ENCODE measurements at regions not wholly inside any gene's neighbourhood (a gene's known extent, or its start where the extent isn't known, plus 50 kb on each side); places are given as distances from the start of the nearest gene placed in this dataset.

GRCh38 chr15:60102748-60103147 lies 98.6 kb downstream of the FOXB1 start:
- Histone ChIP-seq H3K36me3 (ENCODE audit: insufficient read depth, low read length) (no peaks in the 10 kb centered on the region), H3K9me3 (ENCODE audit: control insufficient read depth in 1 of 2, insufficient read depth in 1 of 2, low read length in 2 of 2) (no peaks in the 10 kb centered on the region), H3K27ac (ENCODE audit: low read depth in 1 of 2, low read length in 2 of 2) (no peak overlapping the region), H3K4me1 (ENCODE audit: insufficient read depth, low read length) (no peaks in the 10 kb centered on the region), H3K27me3 (ENCODE audit: control insufficient read depth in 1 of 2, insufficient read depth in 2 of 2, low read length in 2 of 2) (peaks cover 0 to 6% of the 10 kb centered on the region in 2 experiments), H3K4me3 (ENCODE audit: low read length) (no peak overlapping the region)
- ATAC-seq (ENCODE audit: poor library complexity) (no peak), DNase-seq (no peak)
- no peak overlapping the region for H3K4me3 Mint-ChIP-seq
- H3K36me3 Mint-ChIP-seq (ENCODE audit: low read depth): no peaks in the 10 kb centered on the region
- H3K9me3 Mint-ChIP-seq: no peaks in the 10 kb centered on the region
- no peak for TF ChIP-seq CTCF (IDR thresholded peaks at IDR 0.05)
- intact Hi-C loops (cut with DNase I, micrococcal nuclease): no loop called here
- ChIA-PET CTCF (no interaction called here), POLR2A (no interaction called here)
- no peaks in the 10 kb centered on the region for H3K4me1 Mint-ChIP-seq (ENCODE audit: low read depth)
- peaks cover 15% of the 10 kb centered on the region for H3K27me3 Mint-ChIP-seq
- H3K27ac Mint-ChIP-seq: no peak overlapping the region

- H3K36me3 Mint-ChIP-seq (ENCODE audit: low read depth): no peaks in the 10 kb centered on the region
- Histone ChIP-seq H3K4me3 (ENCODE audit: low read length) (no peak overlapping the region), H3K27me3 (ENCODE audit: control insufficient read depth in 1 of 2, insufficient read depth in 2 of 2, low read length in 2 of 2) (no peaks in the 10 kb centered on the region), H3K36me3 (ENCODE audit: insufficient read depth, low read length) (no peaks in the 10 kb centered on the region), H3K9me3 (ENCODE audit: control insufficient read depth in 1 of 2, insufficient read depth in 1 of 2, low read length in 2 of 2) (peaks cover 0 to 4% of the 10 kb centered on the region in 2 experiments), H3K4me1 (ENCODE audit: insufficient read depth, low read length) (no peaks in the 10 kb centered on the region), H3K27ac (ENCODE audit: low read depth in 1 of 2, low read length in 2 of 2) (no peak overlapping the region)
- H3K9me3 Mint-ChIP-seq: no peaks in the 10 kb centered on the region
- no peak overlapping the region for H3K27ac Mint-ChIP-seq
- intact Hi-C loops (cut with DNase I, micrococcal nuclease): no loop called here
- ChIA-PET CTCF (no interaction called here), POLR2A (no interaction called here)
- H3K4me3 Mint-ChIP-seq: no peak overlapping the region
- H3K27me3 Mint-ChIP-seq: peaks cover 8% of the 10 kb centered on the region
- TF ChIP-seq CTCF (IDR thresholded peaks at IDR 0.05): no peak
- H3K4me1 Mint-ChIP-seq (ENCODE audit: low read depth): no peaks in the 10 kb centered on the region
- DNase-seq: no peak
- no peak for ATAC-seq (ENCODE audit: poor library complexity)
Observed at GRCh38 chr15:60110909-60111308, 106.8 kb downstream of the FOXB1 start.

GRCh38 chr15:60115579-60116380 lies 111.7 kb downstream of the FOXB1 start:
- ChIA-PET POLR2A (interaction anchor here (1.3 kb wide), 1 partner anchor 12 kb away, joined by 3 read pairs; no protein-coding TSS in a partner anchor), CTCF (interaction anchor here (1.1 kb wide), 1 partner anchor 364 kb away, joined by 3 read pairs; no protein-coding TSS in a partner anchor)
- no peak for DNase-seq
- intact Hi-C loops (cut with DNase I, micrococcal nuclease): no loop called here
- H3K27ac Mint-ChIP-seq: no peak overlapping the region
- no peaks in the 10 kb centered on the region for H3K4me1 Mint-ChIP-seq (ENCODE audit: low read depth)
- Histone ChIP-seq H3K9me3 (ENCODE audit: control insufficient read depth in 1 of 2, insufficient read depth in 1 of 2, low read length in 2 of 2) (no peaks in the 10 kb centered on the region), H3K36me3 (ENCODE audit: insufficient read depth, low read length) (no peaks in the 10 kb centered on the region), H3K27me3 (ENCODE audit: control insufficient read depth in 1 of 2, insufficient read depth in 2 of 2, low read length in 2 of 2) (no peaks in the 10 kb centered on the region), H3K27ac (ENCODE audit: low read depth in 1 of 2, low read length in 2 of 2) (no peak overlapping the region), H3K4me1 (ENCODE audit: insufficient read depth, low read length) (peaks cover 4% of the 10 kb centered on the region), H3K4me3 (ENCODE audit: low read length) (no peak overlapping the region)
- no peaks in the 10 kb centered on the region for H3K36me3 Mint-ChIP-seq (ENCODE audit: low read depth)
- TF ChIP-seq CTCF (IDR thresholded peaks at IDR 0.05): no peak
- H3K9me3 Mint-ChIP-seq: no peaks in the 10 kb centered on the region
- no peak overlapping the region for H3K4me3 Mint-ChIP-seq
- no peaks in the 10 kb centered on the region for H3K27me3 Mint-ChIP-seq
- ATAC-seq (ENCODE audit: poor library complexity): no peak
